ENCODE measurements at regions not wholly inside any gene's neighbourhood (a gene's known extent, or its start where the extent isn't known, plus 50 kb on each side); places are given as distances from the start of the nearest gene placed in this dataset.

GRCh38 chr2:129654331-129654730 is 325.1 kb upstream of the RAB6C start:
- TF ChIP-seq CTCF (conservative IDR thresholded peaks at IDR 0.05; ENCODE audit: low read depth, low read length) (no peak), EZH2 (IDR thresholded peaks at IDR 0.05; ENCODE audit: low read length, unreplicated experiment) (no peak), EZH2phosphoT487 (IDR thresholded peaks at IDR 0.05; ENCODE audit: borderline replicate concordance, low read length) (no peak)
